ENCODE measurements at regions not wholly inside any gene's neighbourhood (a gene's known extent, or its start where the extent isn't known, plus 50 kb on each side); places are given as distances from the start of the nearest gene placed in this dataset.

- no peak overlapping the region for H3K27ac Mint-ChIP-seq
- intact Hi-C loops (cut with DNase I, micrococcal nuclease), result no loop called here
- Histone ChIP-seq H3K27me3 (ENCODE audit: control insufficient read depth in 1 of 2, insufficient read depth in 2 of 2, low read length in 2 of 2) (no peaks in the 10 kb centered on the region), H3K4me3 (ENCODE audit: low read length) (no peak overlapping the region), H3K27ac (ENCODE audit: low read depth in 1 of 2, low read length in 2 of 2) (no peak overlapping the region), H3K4me1 (ENCODE audit: insufficient read depth, low read length) (no peaks in the 10 kb centered on the region), H3K9me3 (ENCODE audit: control insufficient read depth in 1 of 2, insufficient read depth in 1 of 2, low read length in 2 of 2) (no peaks in the 10 kb centered on the region), H3K36me3 (ENCODE audit: insufficient read depth, low read length) (no peaks in the 10 kb centered on the region)
- TF ChIP-seq, protein P1, sequence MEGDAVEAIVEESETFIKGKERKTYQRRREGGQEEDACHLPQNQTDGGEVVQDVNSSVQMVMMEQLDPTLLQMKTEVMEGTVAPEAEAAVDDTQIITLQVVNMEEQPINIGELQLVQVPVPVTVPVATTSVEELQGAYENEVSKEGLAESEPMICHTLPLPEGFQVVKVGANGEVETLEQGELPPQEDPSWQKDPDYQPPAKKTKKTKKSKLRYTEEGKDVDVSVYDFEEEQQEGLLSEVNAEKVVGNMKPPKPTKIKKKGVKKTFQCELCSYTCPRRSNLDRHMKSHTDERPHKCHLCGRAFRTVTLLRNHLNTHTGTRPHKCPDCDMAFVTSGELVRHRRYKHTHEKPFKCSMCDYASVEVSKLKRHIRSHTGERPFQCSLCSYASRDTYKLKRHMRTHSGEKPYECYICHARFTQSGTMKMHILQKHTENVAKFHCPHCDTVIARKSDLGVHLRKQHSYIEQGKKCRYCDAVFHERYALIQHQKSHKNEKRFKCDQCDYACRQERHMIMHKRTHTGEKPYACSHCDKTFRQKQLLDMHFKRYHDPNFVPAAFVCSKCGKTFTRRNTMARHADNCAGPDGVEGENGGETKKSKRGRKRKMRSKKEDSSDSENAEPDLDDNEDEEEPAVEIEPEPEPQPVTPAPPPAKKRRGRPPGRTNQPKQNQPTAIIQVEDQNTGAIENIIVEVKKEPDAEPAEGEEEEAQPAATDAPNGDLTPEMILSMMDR (IDR thresholded peaks at IDR 0.05), result no peak
- H3K4me3 Mint-ChIP-seq, result no peak overlapping the region
- no peaks in the 10 kb centered on the region for H3K36me3 Mint-ChIP-seq (ENCODE audit: low read depth)
- ChIA-PET POLR2A (no interaction called here), CTCF (no interaction called here)
- no peaks in the 10 kb centered on the region for H3K4me1 Mint-ChIP-seq (ENCODE audit: low read depth)
- ATAC-seq (ENCODE audit: poor library complexity) (no peak), DNase-seq (no peak)
- peaks cover 3% of the 10 kb centered on the region for H3K9me3 Mint-ChIP-seq
- H3K27me3 Mint-ChIP-seq, result no peaks in the 10 kb centered on the region
These were observed 108.4 kb upstream of the FSTL5 start for GRCh38 chr4:162272215-162272614.

- intact Hi-C loops (cut with DNase I, micrococcal nuclease), result no loop called here
- Mint-ChIP-seq H3K9me3 (peaks cover 25% of the 10 kb centered on the region), H3K4me1 (ENCODE audit: low read depth) (no peaks in the 10 kb centered on the region), H3K36me3 (ENCODE audit: low read depth) (no peaks in the 10 kb centered on the region), H3K4me3 (no peak overlapping the region), H3K27ac (no peak overlapping the region), H3K27me3 (no peaks in the 10 kb centered on the region)
- POLR2A ChIA-PET, result no interaction called here
- no peaks in the 10 kb centered on the region for H3K36me3 ChIP-seq (ENCODE audit: insufficient read depth, low read length)
- no peak overlapping the region for H3K27ac ChIP-seq (ENCODE audit: low read depth in 1 of 2, low read length in 2 of 2)
- no peaks in the 10 kb centered on the region for H3K9me3 ChIP-seq (ENCODE audit: control insufficient read depth in 1 of 2, insufficient read depth in 1 of 2, low read length in 2 of 2)
- CTCF ChIA-PET, result no interaction called here
- TF ChIP-seq, protein P1 (IDR thresholded peaks at IDR 0.05), result no peak
- no peak overlapping the region for H3K4me3 ChIP-seq (ENCODE audit: low read length)
- ATAC-seq (ENCODE audit: poor library complexity) (no peak), DNase-seq (no peak)
- no peaks in the 10 kb centered on the region for H3K4me1 ChIP-seq (ENCODE audit: insufficient read depth, low read length)
- H3K27me3 ChIP-seq (ENCODE audit: control insufficient read depth in 1 of 2, insufficient read depth in 2 of 2, low read length in 2 of 2), result no peaks in the 10 kb centered on the region
These were observed 105.1 kb upstream of the FSTL5 start for GRCh38 chr4:162268911-162269310.

DNA sequence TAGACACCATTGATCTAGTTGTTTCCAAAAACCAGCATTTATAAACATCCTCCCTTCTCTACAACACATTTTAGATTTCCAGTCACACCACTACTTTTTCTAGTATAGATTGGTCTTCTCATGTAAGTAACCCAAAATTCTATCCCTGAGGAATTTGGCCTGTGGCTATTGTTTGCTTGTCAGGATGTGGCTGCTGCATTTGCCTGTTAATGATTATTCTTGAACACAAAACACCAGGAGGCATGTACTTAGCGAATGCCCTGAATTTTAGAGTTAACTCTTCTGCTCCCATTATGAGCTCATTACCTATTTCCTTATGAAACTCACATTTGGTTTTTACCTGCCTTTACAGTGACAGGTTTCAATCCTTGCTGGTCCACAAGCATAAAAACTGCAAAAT, 102.0 kb upstream of the FSTL5 start:
- DNase-seq (no peak), ATAC-seq (ENCODE audit: poor library complexity) (no peak)
- no peak overlapping the region for H3K4me3 Mint-ChIP-seq
- no peak overlapping the region for H3K4me3 ChIP-seq (ENCODE audit: low read length)
- H3K36me3 ChIP-seq (ENCODE audit: insufficient read depth, low read length), result no peaks in the 10 kb centered on the region
- intact Hi-C loops (cut with DNase I, micrococcal nuclease), result no loop called here
- no peaks in the 10 kb centered on the region for H3K36me3 Mint-ChIP-seq (ENCODE audit: low read depth)
- TF ChIP-seq, protein P1 (IDR thresholded peaks at IDR 0.05), result no peak
- CTCF ChIA-PET, result no interaction called here
- no peaks in the 10 kb centered on the region for H3K27me3 Mint-ChIP-seq
- no peaks in the 10 kb centered on the region for H3K4me1 ChIP-seq (ENCODE audit: insufficient read depth, low read length)
- H3K9me3 ChIP-seq (ENCODE audit: control insufficient read depth in 1 of 2, insufficient read depth in 1 of 2, low read length in 2 of 2), result peaks cover 0 to 4% of the 10 kb centered on the region in 2 experiments
- peaks cover 28% of the 10 kb centered on the region for H3K9me3 Mint-ChIP-seq
- H3K27ac Mint-ChIP-seq, result no peak overlapping the region
- no peaks in the 10 kb centered on the region for H3K27me3 ChIP-seq (ENCODE audit: control insufficient read depth in 1 of 2, insufficient read depth in 2 of 2, low read length in 2 of 2)
- no peaks in the 10 kb centered on the region for H3K4me1 Mint-ChIP-seq (ENCODE audit: low read depth)
- no peak overlapping the region for H3K27ac ChIP-seq (ENCODE audit: low read depth in 1 of 2, low read length in 2 of 2)
- POLR2A ChIA-PET, result interaction anchor here (0.6 kb wide), 1 partner anchor 109 kb away, joined by 3 read pairs; no protein-coding TSS in a partner anchor
